ENCODE measurements at regions not wholly inside any gene's neighbourhood (a gene's known extent, or its start where the extent isn't known, plus 50 kb on each side); places are given as distances from the start of the nearest gene placed in this dataset.

- Histone ChIP-seq H3K4me1 (ENCODE audit: insufficient read depth) (no peaks in the 10 kb centered on the region), H3K4me3 (no peak overlapping the region), H3K36me3 (no peaks in the 10 kb centered on the region), H3K27ac (no peak overlapping the region), H3K9me3 (no peaks in the 10 kb centered on the region), H3K27me3 (no peaks in the 10 kb centered on the region)
- 78 to 85% (median 82%) methylated on average over 12 of the region's 12 CpGs for WGBS, 3 donors
- intact Hi-C loops (cut with DNase I): no loop called here
- DNase-seq: no peak
- no peak for TF ChIP-seq CTCF (IDR thresholded peaks at IDR 0.05)
- TF ChIP-seq POLR2A (IDR thresholded peaks at IDR 0.05): no peak
These were observed 246.8 kb upstream of the EXOC2 start for GRCh38 chr6:939526-940252.

GRCh38 chr6:938916-939315, 246.0 kb upstream of the EXOC2 start:
- DNase-seq: no peak
- H3K27ac ChIP-seq: no peak overlapping the region
- intact Hi-C loops (cut with DNase I): no loop called here
- H3K4me1 ChIP-seq (ENCODE audit: insufficient read depth): no peaks in the 10 kb centered on the region
- no peak overlapping the region for H3K4me3 ChIP-seq
- TF ChIP-seq EP300 (IDR thresholded peaks at IDR 0.05): no peak
- TF ChIP-seq CTCF (IDR thresholded peaks at IDR 0.05): no peak
- no peak for TF ChIP-seq POLR2A (IDR thresholded peaks at IDR 0.05)
- no peaks in the 10 kb centered on the region for H3K36me3 ChIP-seq
- no peaks in the 10 kb centered on the region for H3K27me3 ChIP-seq
- 57 to 69% (median 65%) methylated on average over 7 of the region's 7 CpGs for WGBS, 3 donors
- H3K9me3 ChIP-seq: no peaks in the 10 kb centered on the region

- Histone ChIP-seq H3K36me3 (no peaks in the 10 kb centered on the region), H3K4me3 (no peak overlapping the region), H3K9me3 (no peaks in the 10 kb centered on the region), H3K4me1 (ENCODE audit: insufficient read depth) (no peaks in the 10 kb centered on the region), H3K27ac (no peak overlapping the region), H3K27me3 (no peaks in the 10 kb centered on the region)
- intact Hi-C loops (cut with DNase I): no loop called here
- no peak for TF ChIP-seq EP300 (IDR thresholded peaks at IDR 0.05)
- no peak for TF ChIP-seq POLR2A (IDR thresholded peaks at IDR 0.05)
- TF ChIP-seq CTCF (IDR thresholded peaks at IDR 0.05): no peak
- 73 to 79% (median 75%) methylated on average over 16 of the region's 16 CpGs for WGBS, 3 donors
- DNase-seq: no peak
These were observed 245.4 kb upstream of the EXOC2 start for GRCh38 chr6:938271-938905.

- no peaks in the 10 kb centered on the region for H3K9me3 ChIP-seq
- intact Hi-C loops (cut with DNase I): no loop called here
- no peak overlapping the region for H3K27ac ChIP-seq
- no peaks in the 10 kb centered on the region for H3K27me3 ChIP-seq
- no peak overlapping the region for H3K4me3 ChIP-seq
- H3K36me3 ChIP-seq: no peaks in the 10 kb centered on the region
- no peaks in the 10 kb centered on the region for H3K4me1 ChIP-seq (ENCODE audit: insufficient read depth)
- TF ChIP-seq EP300 (IDR thresholded peaks at IDR 0.05) (no peak), POLR2A (IDR thresholded peaks at IDR 0.05) (no peak), CTCF (IDR thresholded peaks at IDR 0.05) (no peak)
- no peak for DNase-seq
- WGBS, 3 donors: 55 to 72% (median 56%) methylated on average over 8 of the region's 8 CpGs
These were observed 242.6 kb upstream of the EXOC2 start for GRCh38 chr6:935582-935981.

Data from ovary (tissue), 7 donors.